Mononuclear cell (primary cell): ENCODE measurements at regions not wholly inside any gene's neighbourhood (a gene's known extent, or its start where the extent isn't known, plus 50 kb on each side); places are given as distances from the start of the nearest gene placed in this dataset.

Source experiments
- H3K27me3 ChIP-seq: 2 replicates; pipeline ENCODE4 v1.6.0; 2011; ENCODE audit warnings: low read length, control low read depth; ENCODE audit not compliant: insufficient read depth
- H3K4me1 ChIP-seq: 2 replicates; pipeline ENCODE4 v1.5.1; 2011; ENCODE audit warnings: mild to moderate bottlenecking, low read length, control low read depth; ENCODE audit not compliant: insufficient read depth
- H3K4me3 ChIP-seq: 2 replicates; pipeline ENCODE4 v1.5.1; 2011; ENCODE audit warnings: mild to moderate bottlenecking, low read length, moderate library complexity
- H3K9me3 ChIP-seq: 2 replicates; pipeline ENCODE4 v1.5.1; 2011; ENCODE audit warnings: low read depth, mild to moderate bottlenecking, control low read depth, low read length

- no peaks in the 10 kb centered on the region for H3K27me3 ChIP-seq
- no peak overlapping the region for H3K4me3 ChIP-seq
- no peaks in the 10 kb centered on the region for H3K9me3 ChIP-seq
- no peaks in the 10 kb centered on the region for H3K4me1 ChIP-seq
Measured at GRCh38 chr10:21261842-21262294, 263.6 kb downstream of the SKIDA1 start.

- Histone ChIP-seq H3K4me3 (no peak overlapping the region), H3K27me3 (no peaks in the 10 kb centered on the region), H3K9me3 (no peaks in the 10 kb centered on the region), H3K4me1 (no peaks in the 10 kb centered on the region)
Measured at GRCh38 chr10:21260506-21261149, 264.9 kb downstream of the SKIDA1 start.

GRCh38 chr10:21260066-21260465 lies 265.4 kb downstream of the SKIDA1 start:
- Histone ChIP-seq H3K27me3 (no peaks in the 10 kb centered on the region), H3K4me1 (no peaks in the 10 kb centered on the region), H3K4me3 (no peak overlapping the region), H3K9me3 (no peaks in the 10 kb centered on the region)

GRCh38 chr10:21257919-21258318 lies 267.6 kb downstream of the SKIDA1 start:
- no peaks in the 10 kb centered on the region for H3K9me3 ChIP-seq
- no peak overlapping the region for H3K4me3 ChIP-seq
- no peaks in the 10 kb centered on the region for H3K4me1 ChIP-seq
- H3K27me3 ChIP-seq = no peaks in the 10 kb centered on the region

- no peaks in the 10 kb centered on the region for H3K4me1 ChIP-seq
- H3K4me3 ChIP-seq = no peak overlapping the region
- H3K27me3 ChIP-seq = no peaks in the 10 kb centered on the region
- no peaks in the 10 kb centered on the region for H3K9me3 ChIP-seq
Measured at GRCh38 chr10:21257191-21257590, 268.3 kb downstream of the SKIDA1 start.

GRCh38 chr10:21249435-21249834 lies 276.0 kb downstream of the SKIDA1 start:
- H3K27me3 ChIP-seq = no peaks in the 10 kb centered on the region
- no peaks in the 10 kb centered on the region for H3K9me3 ChIP-seq
- H3K4me3 ChIP-seq = no peak overlapping the region

GRCh38 chr10:21247592-21247991 lies 277.9 kb downstream of the SKIDA1 start:
- H3K9me3 ChIP-seq = no peaks in the 10 kb centered on the region
- no peak overlapping the region for H3K4me3 ChIP-seq
- peaks cover 5% of the 10 kb centered on the region for H3K4me1 ChIP-seq
- no peaks in the 10 kb centered on the region for H3K27me3 ChIP-seq

More at GRCh38 chr10:21249435-21249834, 276.0 kb downstream of the SKIDA1 start:
- peaks cover 5% of the 10 kb centered on the region for H3K4me1 ChIP-seq

- H3K27me3 ChIP-seq = no peaks in the 10 kb centered on the region
- no peaks in the 10 kb centered on the region for H3K4me1 ChIP-seq
- no peaks in the 10 kb centered on the region for H3K9me3 ChIP-seq
Measured at GRCh38 chr10:21246178-21246577, 279.3 kb downstream of the SKIDA1 start.

GRCh38 chr10:21243748-21244257 lies 281.7 kb downstream of the SKIDA1 start:
- no peaks in the 10 kb centered on the region for H3K4me1 ChIP-seq
- H3K9me3 ChIP-seq = no peaks in the 10 kb centered on the region
- no peaks in the 10 kb centered on the region for H3K27me3 ChIP-seq
- no peak overlapping the region for H3K4me3 ChIP-seq

More at GRCh38 chr10:21246178-21246577, 279.3 kb downstream of the SKIDA1 start:
- H3K4me3 ChIP-seq = no peak overlapping the region

GRCh38 chr10:21242915-21243314 lies 282.6 kb downstream of the SKIDA1 start:
- Histone ChIP-seq H3K27me3 (no peaks in the 10 kb centered on the region), H3K4me1 (no peaks in the 10 kb centered on the region), H3K4me3 (no peak overlapping the region), H3K9me3 (no peaks in the 10 kb centered on the region)

- Histone ChIP-seq H3K4me1 (no peaks in the 10 kb centered on the region), H3K4me3 (no peak overlapping the region), H3K27me3 (no peaks in the 10 kb centered on the region), H3K9me3 (no peaks in the 10 kb centered on the region)
Measured at GRCh38 chr10:21238717-21239116, 286.8 kb downstream of the SKIDA1 start.

- Histone ChIP-seq H3K4me1 (no peaks in the 10 kb centered on the region), H3K4me3 (no peak overlapping the region), H3K9me3 (no peaks in the 10 kb centered on the region), H3K27me3 (no peaks in the 10 kb centered on the region)
Measured at GRCh38 chr10:21238044-21238443, 287.4 kb downstream of the SKIDA1 start.

- Histone ChIP-seq H3K4me3 (no peak overlapping the region), H3K4me1 (no peaks in the 10 kb centered on the region), H3K9me3 (no peaks in the 10 kb centered on the region), H3K27me3 (no peaks in the 10 kb centered on the region)
Measured at GRCh38 chr10:21234761-21235160, 290.7 kb downstream of the SKIDA1 start.

- Histone ChIP-seq H3K9me3 (no peaks in the 10 kb centered on the region), H3K4me1 (no peaks in the 10 kb centered on the region), H3K27me3 (no peaks in the 10 kb centered on the region), H3K4me3 (no peak overlapping the region)
Measured at GRCh38 chr10:21230219-21230618, 295.3 kb downstream of the SKIDA1 start.

GRCh38 chr10:21217748-21218367 lies 307.6 kb downstream of the SKIDA1 start:
- H3K9me3 ChIP-seq = no peaks in the 10 kb centered on the region
- peaks cover 10% of the 10 kb centered on the region for H3K4me1 ChIP-seq
- no peak overlapping the region for H3K4me3 ChIP-seq
- no peaks in the 10 kb centered on the region for H3K27me3 ChIP-seq

- H3K4me1 ChIP-seq = peaks cover 17% of the 10 kb centered on the region
Measured at GRCh38 chr10:21217107-21217506, 308.4 kb downstream of the SKIDA1 start.

More at GRCh38 chr10:21217107-21217506, 308.4 kb downstream of the SKIDA1 start:
- Histone ChIP-seq H3K27me3 (no peaks in the 10 kb centered on the region), H3K9me3 (no peaks in the 10 kb centered on the region), H3K4me3 (no peak overlapping the region)
